Activated CD8-positive, alpha-beta memory T cell treated with anti-CD3 and anti-CD28 coated beads for 24 hours (primary cell): ENCODE measurements at regions not wholly inside any gene's neighbourhood (a gene's known extent, or its start where the extent isn't known, plus 50 kb on each side); places are given as distances from the start of the nearest gene placed in this dataset.
"Not testable (repeated sequence)": the region's sequence is repeated elsewhere in the genome, so short reads cannot be mapped to it uniquely, and the experiment has no call there.

Source experiments
- DNase-seq: peaks from one replicate; pipeline ENCODE4 v3.0.0-alpha.2; 2020

DNA sequence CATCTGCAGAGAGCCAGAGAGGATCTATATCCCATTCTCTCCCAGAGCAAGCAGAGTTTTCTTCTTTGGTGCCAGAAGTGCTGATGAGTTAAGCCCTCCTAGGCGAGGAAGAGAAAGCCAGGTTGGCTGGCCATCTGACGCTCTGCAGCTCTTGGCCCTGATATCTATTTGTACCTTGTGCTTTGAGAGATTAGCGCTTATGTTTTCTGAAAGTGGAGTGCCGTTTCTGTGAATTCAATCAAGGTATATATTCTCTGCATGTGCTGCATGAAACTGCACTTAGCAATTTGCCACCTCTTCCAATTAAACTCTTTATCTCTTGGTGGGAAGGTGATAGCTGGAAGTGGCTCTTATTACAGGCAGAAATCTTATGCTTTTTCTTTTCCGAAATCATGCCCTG, 177.5 kb downstream of the LPIN1 start:
- no peak for DNase-seq

GRCh38 chr2:11925295-11926066, 179.0 kb downstream of the LPIN1 start:
- no peak for DNase-seq

GRCh38 chr2:11930211-11930761, 183.9 kb downstream of the LPIN1 start:
- DNase-seq, result no peak

DNA sequence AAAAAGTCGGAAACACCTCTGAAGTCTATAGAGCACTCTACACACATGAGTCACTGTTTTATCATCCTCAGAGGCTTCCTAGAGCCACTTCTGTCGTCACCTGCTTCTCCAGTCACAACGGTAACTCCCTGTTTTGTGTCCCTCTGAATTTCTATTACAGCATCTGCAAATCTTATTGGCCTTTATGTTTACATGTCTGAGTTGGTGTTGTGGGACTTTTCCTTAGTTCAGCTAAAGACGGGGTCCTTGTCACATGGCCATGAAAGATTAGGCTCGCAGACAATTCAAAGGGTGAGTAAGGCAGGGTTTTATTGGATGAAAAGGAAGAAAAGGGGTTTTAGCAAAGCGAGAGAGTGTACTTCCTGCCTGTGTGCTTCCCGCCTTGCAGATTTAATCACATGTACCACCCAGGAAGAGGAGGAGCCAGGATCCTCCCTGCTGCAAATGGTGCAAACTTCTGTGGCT, 185.6 kb downstream of the LPIN1 start:
- DNase-seq, result no peak

DNA sequence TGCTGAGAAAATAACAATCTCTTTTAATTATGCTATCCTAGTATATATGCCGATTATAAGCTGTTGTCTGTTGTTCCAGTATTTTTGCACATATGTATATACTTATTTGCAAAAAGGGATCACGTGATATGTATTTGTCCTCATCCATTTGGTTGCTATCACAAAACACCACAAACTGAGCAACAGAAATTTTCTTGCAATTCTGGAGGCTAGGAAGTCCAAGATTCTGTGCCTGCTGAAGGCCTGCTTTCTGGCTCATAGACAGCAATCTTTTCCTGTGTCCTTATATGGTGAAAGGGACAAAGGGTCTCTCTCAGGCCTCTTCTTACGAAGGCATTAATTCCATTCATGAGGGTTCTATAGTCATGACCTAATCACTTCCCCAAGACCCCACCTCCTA, 186.5 kb downstream of the LPIN1 start:
- no peak for DNase-seq

GRCh38 chr2:11933854-11934253, 187.4 kb downstream of the LPIN1 start:
- no peak for DNase-seq

GRCh38 chr2:11936761-11937160, 190.3 kb downstream of the LPIN1 start:
- DNase-seq, result no peak

- no peak for DNase-seq
Measured at GRCh38 chr2:11938196-11938595, 191.8 kb downstream of the LPIN1 start.

- DNase-seq, result no peak
Measured at GRCh38 chr2:11939523-11939922, 193.1 kb downstream of the LPIN1 start.

GRCh38 chr2:11940121-11940743, 193.8 kb downstream of the LPIN1 start:
- no peak for DNase-seq

GRCh38 chr2:11940799-11941198, 194.4 kb downstream of the LPIN1 start:
- DNase-seq, result no peak

GRCh38 chr2:11941201-11942177, 195.1 kb downstream of the LPIN1 start:
- DNase-seq, result no peak

DNA sequence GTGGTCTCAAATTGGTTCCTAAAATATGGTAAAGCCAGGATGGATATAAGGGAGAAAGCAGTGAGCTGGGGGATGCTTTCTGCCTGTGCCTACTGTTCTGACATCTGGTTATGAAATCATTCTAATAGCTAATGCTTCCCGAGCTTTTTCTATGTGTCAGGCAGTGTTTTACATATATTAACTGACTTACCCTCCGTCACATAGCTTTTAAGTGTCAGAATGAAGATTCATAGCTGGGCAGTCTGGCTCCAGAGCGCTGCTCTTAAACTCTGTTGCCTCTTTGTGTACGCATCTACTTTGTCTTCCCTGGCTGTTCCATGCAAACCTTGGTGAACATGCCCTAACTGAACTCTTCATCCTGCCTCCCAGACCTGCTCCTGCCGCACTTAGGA, 195.7 kb downstream of the LPIN1 start:
- DNase-seq, result no peak

GRCh38 chr2:11944311-11944710, 197.9 kb downstream of the LPIN1 start:
- no peak for DNase-seq

- no peak for DNase-seq
Measured at GRCh38 chr2:11945139-11946126, 199.0 kb downstream of the LPIN1 start.

DNA sequence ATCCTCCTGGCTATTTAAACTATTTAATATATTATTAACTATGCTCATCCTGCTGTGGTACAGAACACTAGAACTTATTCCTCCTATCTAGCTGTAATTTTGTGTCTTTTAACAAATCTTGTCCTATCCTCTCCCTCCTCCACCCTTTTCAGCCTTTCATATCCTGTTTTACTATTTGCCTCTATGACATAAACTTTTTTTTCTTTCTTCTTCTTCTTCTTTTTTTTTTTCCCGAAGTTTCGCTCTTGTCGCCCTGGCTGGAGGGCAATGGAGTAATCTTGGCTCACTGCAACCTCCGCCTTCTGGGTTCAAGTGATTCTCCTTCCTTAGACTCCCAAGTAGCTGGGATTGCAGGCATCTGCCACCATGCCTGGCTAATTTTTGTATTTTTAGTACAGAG, 201.5 kb downstream of the LPIN1 start:
- no peak for DNase-seq

- no peak for DNase-seq
Measured at GRCh38 chr2:11949732-11950523, 203.5 kb downstream of the LPIN1 start.

- no peak for DNase-seq
Measured at GRCh38 chr2:11950896-11951295, 204.5 kb downstream of the LPIN1 start.

GRCh38 chr2:11951492-11951891, 205.1 kb downstream of the LPIN1 start:
- DNase-seq, result not testable (repeated sequence)

DNA sequence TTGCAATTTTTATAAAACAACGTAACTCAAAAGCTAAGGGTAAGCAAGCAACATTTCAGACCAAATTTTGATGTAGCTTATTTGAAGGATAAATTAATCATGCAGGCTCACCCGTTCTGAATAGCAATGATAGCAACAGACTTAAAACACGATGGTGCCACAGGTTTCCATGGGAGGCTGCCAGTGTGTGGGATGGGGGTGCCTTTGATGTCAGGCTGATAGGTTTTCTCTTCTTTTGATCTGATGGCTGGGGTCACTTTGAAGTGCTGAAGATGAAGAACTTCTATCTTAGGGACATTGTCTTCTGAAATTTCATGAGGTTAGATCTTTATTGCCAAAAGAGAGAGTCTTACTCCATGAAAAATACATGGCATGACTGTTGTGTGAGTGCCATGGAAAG, 206.8 kb downstream of the LPIN1 start:
- DNase-seq, result no peak

- no peak for DNase-seq
Measured at GRCh38 chr2:11955314-11955713, 208.9 kb downstream of the LPIN1 start.
